Adrenal gland (tissue), 9 donors: ENCODE measurements at regions not wholly inside any gene's neighbourhood (a gene's known extent, or its start where the extent isn't known, plus 50 kb on each side); places are given as distances from the start of the nearest gene placed in this dataset.
A peak's percentile ranks its signal among the peaks of the same experiment; 100 is the strongest.

Experiments used
- DNase-seq, 7 donors: peaks; one replicate each; pipeline ENCODE4 v3.0.0-alpha.2; 2019 to 2020
- H3K27ac ChIP-seq, 5 donors: fragments of 200-600 bp; sonication (generic) in 4 of 5; 1 replicate in 3 of 5; 2 replicates in 2 of 5; pipeline versions ENCODE4 v1.5.1 to v1.8.0; 2016 to 2020; ENCODE audit warnings: mild to moderate bottlenecking in 1 of 5
- H3K27me3 ChIP-seq: fragments of 200-600 bp; 2 replicates; pipeline ENCODE4 v1.8.0; 2021
- H3K36me3 ChIP-seq, 2 donors: fragments of 200-600 bp; replicated peaks in 1 of 2; 1 replicate in 1 of 2; 2 replicates in 1 of 2; pipeline versions ENCODE4 v1.5.1 to v1.8.0; 2018 to 2022
- H3K4me1 ChIP-seq, 2 donors: fragments of 200-600 bp; replicated peaks in 1 of 2; 1 replicate in 1 of 2; 2 replicates in 1 of 2; pipeline versions ENCODE4 v1.5.1 to v1.8.0; 2018 to 2021
- H3K4me3 ChIP-seq, 4 donors: fragments of 200-600 bp; sonication (generic) in 3 of 4; one replicate each; pipeline ENCODE4 v1.5.1; 2016 to 2018
- H3K9me3 ChIP-seq, 3 donors: fragments of 200-600 bp; sonication (generic) in 1 of 3; replicated peaks in 1 of 3; 1 replicate in 2 of 3; 2 replicates in 1 of 3; pipeline versions ENCODE4 v1.5.1 to v1.8.0; 2016 to 2021
- POLR2A ChIP-seq, 2 donors: fragments of 450-650 bp; IDR thresholded peaks; one replicate each; pipeline ENCODE4 v1.6.1; 2017; ENCODE audit warnings: antibody characterized with exemption in 2 of 2, mild to moderate bottlenecking in 2 of 2, moderate library complexity in 1 of 2
- WGBS, 4 donors: extraction: QIAGEN DNeasy Blood & Tissue Kit in 2 of 4; methylation state at CpG; one replicate each; pipeline versions ENCODE4 v1.1.5 to v1.1.7; 2013 to 2017; 5-methylcytosine and 5-hydroxymethylcytosine counted together
- intact Hi-C, 2 donors: fragments of 100-400 bp; cut with DNase I; formaldehyde crosslinking; loops; one replicate each; pipeline versions ENCODE4 v1.14.1 to v1.15.0; 2022 to 2023
- TF ChIP-seq, protein P1 (sequence below), 6 experiments: fragments of 450-650 bp in 4 of 6; fragments of 200-600 bp in 2 of 6; sonication (generic) in 1 of 6; IDR thresholded peaks; 1 replicate in 5 of 6; 2 replicates in 1 of 6; pipeline versions ENCODE4 v1.5.1 to v1.8.0; 2016 to 2021; ENCODE audit warnings: antibody characterized with exemption in 6 of 6, mild to moderate bottlenecking in 2 of 6, moderate library complexity in 1 of 6
- donor health status: healthy with polysubstance abuse.
- donor health status: Bipolar disorder and iron deficiency.
- donor health status: DM: yes; HTN: yes; CAD: no.
- donor health status: DM: no; HTN: no; CAD: no.
- donor health status: DM: no; HTN: no; CAD: no.

DNA sequence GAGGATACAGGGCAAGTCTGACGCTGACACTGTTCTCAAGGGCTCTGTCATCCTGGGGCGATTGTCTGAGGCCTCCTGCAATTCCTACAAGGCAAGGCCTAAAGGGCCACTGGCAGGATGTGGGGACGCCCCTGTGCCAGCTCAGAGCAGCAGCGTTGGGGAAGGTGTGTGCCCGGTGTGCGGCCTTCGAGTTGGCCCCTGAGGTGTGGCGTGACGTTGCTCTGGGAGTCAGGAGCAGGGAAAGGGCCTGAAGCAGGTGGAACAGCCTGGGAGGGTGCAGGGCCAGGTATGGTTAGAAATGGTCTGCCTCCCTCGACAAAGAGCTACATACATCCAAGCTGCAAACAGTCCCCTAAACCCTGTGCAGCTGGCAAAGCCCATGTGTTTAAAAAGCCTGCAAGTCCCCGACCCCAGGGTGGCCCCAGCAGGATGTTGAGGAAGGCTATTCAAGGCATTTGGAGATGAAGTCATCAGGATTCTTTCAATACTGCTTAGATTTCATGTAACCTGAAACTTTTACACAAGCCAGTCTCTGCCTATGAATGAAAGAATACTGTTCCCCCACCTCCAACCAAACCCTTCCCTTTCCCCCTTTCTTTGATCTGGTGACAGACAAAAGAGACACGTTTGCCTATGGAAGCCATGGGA is 142.5 kb upstream of the TNS3 start:
- intact Hi-C loops, result no loop called here
- DNase-seq, result peak in 1 of 7 donors; percentile 33
- no peak for TF ChIP-seq POLR2A (IDR thresholded peaks at IDR 0.05)
- TF ChIP-seq, protein P1, sequence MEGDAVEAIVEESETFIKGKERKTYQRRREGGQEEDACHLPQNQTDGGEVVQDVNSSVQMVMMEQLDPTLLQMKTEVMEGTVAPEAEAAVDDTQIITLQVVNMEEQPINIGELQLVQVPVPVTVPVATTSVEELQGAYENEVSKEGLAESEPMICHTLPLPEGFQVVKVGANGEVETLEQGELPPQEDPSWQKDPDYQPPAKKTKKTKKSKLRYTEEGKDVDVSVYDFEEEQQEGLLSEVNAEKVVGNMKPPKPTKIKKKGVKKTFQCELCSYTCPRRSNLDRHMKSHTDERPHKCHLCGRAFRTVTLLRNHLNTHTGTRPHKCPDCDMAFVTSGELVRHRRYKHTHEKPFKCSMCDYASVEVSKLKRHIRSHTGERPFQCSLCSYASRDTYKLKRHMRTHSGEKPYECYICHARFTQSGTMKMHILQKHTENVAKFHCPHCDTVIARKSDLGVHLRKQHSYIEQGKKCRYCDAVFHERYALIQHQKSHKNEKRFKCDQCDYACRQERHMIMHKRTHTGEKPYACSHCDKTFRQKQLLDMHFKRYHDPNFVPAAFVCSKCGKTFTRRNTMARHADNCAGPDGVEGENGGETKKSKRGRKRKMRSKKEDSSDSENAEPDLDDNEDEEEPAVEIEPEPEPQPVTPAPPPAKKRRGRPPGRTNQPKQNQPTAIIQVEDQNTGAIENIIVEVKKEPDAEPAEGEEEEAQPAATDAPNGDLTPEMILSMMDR (IDR thresholded peaks at IDR 0.05), result no peak

DNA sequence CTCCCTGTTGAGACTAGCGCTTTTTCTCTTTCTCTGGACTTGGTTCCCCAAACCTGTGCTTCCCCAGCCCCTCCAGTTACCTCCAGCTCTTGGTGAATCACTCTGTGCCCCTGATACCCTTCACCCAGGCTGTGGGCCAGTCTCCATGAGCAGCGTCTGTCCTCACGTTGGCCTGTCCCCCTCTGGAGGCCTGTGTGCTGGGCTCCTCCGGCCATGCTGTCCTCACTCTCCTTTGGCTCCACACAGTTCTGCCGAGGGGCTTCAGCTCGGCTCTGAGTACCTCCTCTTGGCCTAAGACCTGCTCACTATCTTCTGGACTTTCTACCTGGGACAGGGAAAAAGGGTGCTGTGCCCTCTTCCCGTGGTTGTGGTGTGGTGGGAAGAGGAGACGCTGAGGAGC is 140.2 kb upstream of the TNS3 start:
- DNase-seq, result peak in 1 of 7 donors; percentile 37
- TF ChIP-seq, protein P1 (IDR thresholded peaks at IDR 0.05), result no peak
- no peak for TF ChIP-seq POLR2A (IDR thresholded peaks at IDR 0.05)
- Histone ChIP-seq H3K4me1 (peaks cover 0 to 21% of the 10 kb centered on the region in 2 donors), H3K4me3 (no peak overlapping the region), H3K27ac (no peak overlapping the region), H3K36me3 (no peaks in the 10 kb centered on the region), H3K9me3 (no peaks in the 10 kb centered on the region), H3K27me3 (no peaks in the 10 kb centered on the region)
- intact Hi-C loops, result no loop called here
- 93 to 98% (median 96%) methylated on average over 8 of the region's 8 CpGs for WGBS, 4 donors

More for the DNA sequence above, 142.5 kb upstream of the TNS3 start:
- H3K9me3 ChIP-seq, result no peaks in the 10 kb centered on the region
- no peaks in the 10 kb centered on the region for H3K36me3 ChIP-seq
- peaks cover 0 to 20% of the 10 kb centered on the region in 2 donors for H3K4me1 ChIP-seq
- no peaks in the 10 kb centered on the region for H3K27me3 ChIP-seq
- H3K27ac ChIP-seq, result no peak overlapping the region
- H3K4me3 ChIP-seq, result no peak overlapping the region
- WGBS, 4 donors, result 86 to 93% (median 89%) methylated on average over 10 to 12 of the region's 12 CpGs

DNA sequence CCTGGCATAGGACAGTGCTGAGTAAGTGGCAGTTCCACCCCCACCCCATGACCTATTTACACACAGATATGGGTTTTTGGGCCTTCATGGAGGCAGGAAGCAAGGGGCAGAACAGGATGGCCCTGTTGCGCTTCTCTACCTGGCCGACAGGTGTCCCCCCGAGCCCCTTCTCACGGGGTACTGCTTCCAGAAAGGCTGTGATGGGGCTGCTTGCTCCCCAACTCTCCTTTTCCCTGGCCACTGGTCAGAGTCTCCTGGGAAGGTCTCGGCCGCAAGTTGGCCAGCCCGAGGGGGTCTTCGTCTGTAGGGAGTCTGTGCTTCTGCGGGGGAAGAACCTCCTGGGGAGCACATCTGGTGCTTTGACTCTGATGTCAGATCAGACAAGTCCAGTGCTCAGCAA is 139.8 kb upstream of the TNS3 start:
- TF ChIP-seq, protein P1 (IDR thresholded peaks at IDR 0.05), result no peak
- TF ChIP-seq POLR2A (IDR thresholded peaks at IDR 0.05), result no peak
- intact Hi-C loops, result no loop called here
- WGBS, 4 donors, result 90 to 95% (median 95%) methylated on average over 8 to 9 of the region's 9 CpGs
- Histone ChIP-seq H3K4me1 (peaks cover 0 to 21% of the 10 kb centered on the region in 2 donors), H3K9me3 (no peaks in the 10 kb centered on the region), H3K27ac (no peak overlapping the region), H3K4me3 (no peak overlapping the region), H3K36me3 (no peaks in the 10 kb centered on the region), H3K27me3 (no peaks in the 10 kb centered on the region)
- peak in 1 of 7 donors; percentile 37 for DNase-seq

DNA sequence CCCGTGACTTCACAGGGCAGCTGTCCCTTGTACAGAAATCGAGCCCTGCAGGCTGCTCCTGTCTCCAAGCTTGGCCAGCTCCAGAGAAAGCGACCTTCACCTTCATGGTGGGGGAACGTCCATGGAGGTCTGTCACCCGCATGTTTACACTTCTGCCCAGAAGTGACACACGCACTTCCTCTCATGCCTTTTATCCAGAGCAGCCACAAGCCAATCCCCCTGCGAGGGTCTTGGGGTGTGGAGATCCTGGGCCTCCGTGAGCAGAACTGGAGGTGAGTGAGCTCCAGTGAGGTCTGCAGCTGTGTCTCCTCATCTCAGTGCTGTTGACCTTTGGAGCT is 139.0 kb upstream of the TNS3 start:
- WGBS, 4 donors, result 72 to 80% (median 74%) methylated on average over 7 to 8 of the region's 8 CpGs
- H3K27ac ChIP-seq, result peak overlapping the region in 1 of 5 donors; percentile 14
- peak in 1 of 7 donors; percentile 50 for DNase-seq

More for the DNA sequence above, 139.0 kb upstream of the TNS3 start:
- intact Hi-C loops, result no loop called here
- no peak overlapping the region for H3K4me3 ChIP-seq
- TF ChIP-seq POLR2A (IDR thresholded peaks at IDR 0.05), result no peak
- TF ChIP-seq, protein P1 (IDR thresholded peaks at IDR 0.05), result no peak
- H3K27me3 ChIP-seq, result no peaks in the 10 kb centered on the region
- H3K9me3 ChIP-seq, result no peaks in the 10 kb centered on the region
- H3K36me3 ChIP-seq, result no peaks in the 10 kb centered on the region
- peaks cover 0 to 19% of the 10 kb centered on the region in 2 donors for H3K4me1 ChIP-seq
